ENCODE measurements at regions not wholly inside any gene's neighbourhood (a gene's known extent, or its start where the extent isn't known, plus 50 kb on each side); places are given as distances from the start of the nearest gene placed in this dataset.

DNA sequence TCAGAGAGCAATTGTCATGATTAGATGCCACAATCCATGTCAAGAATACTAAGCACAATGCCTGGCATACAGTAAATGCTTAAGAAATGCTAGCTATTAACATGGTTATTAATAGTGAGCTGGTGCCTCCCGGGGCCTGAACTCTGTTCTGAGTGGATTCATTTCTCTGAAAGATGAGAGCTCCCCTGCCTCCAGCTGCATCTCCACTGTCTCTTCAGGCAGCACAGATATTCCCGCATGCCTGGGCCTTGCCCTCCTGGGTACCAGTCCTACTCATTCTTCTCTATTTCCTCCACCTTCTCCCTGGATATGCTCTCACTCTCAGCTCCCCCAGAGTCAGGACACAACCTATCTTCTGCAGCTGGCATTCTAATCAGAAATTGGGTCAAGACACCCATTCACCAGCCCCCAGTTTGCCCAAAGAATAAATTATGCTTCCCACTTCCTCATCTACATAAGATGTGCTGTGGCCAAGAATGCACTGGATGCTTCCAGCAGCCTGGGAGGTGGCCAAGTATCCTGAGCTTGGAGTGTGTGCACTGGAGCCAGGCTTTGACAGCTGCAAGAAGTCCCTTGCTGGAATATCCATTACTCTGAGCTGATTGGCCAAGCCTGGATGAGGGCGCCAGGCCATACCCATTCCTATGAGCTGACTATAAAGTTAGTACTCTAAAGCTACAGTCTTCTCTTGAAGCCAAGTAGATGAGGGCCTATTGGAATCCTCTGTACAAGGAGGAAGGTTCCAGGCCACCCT, 669.0 kb downstream of the ACTL7B start:
- TF ChIP-seq, protein P1, sequence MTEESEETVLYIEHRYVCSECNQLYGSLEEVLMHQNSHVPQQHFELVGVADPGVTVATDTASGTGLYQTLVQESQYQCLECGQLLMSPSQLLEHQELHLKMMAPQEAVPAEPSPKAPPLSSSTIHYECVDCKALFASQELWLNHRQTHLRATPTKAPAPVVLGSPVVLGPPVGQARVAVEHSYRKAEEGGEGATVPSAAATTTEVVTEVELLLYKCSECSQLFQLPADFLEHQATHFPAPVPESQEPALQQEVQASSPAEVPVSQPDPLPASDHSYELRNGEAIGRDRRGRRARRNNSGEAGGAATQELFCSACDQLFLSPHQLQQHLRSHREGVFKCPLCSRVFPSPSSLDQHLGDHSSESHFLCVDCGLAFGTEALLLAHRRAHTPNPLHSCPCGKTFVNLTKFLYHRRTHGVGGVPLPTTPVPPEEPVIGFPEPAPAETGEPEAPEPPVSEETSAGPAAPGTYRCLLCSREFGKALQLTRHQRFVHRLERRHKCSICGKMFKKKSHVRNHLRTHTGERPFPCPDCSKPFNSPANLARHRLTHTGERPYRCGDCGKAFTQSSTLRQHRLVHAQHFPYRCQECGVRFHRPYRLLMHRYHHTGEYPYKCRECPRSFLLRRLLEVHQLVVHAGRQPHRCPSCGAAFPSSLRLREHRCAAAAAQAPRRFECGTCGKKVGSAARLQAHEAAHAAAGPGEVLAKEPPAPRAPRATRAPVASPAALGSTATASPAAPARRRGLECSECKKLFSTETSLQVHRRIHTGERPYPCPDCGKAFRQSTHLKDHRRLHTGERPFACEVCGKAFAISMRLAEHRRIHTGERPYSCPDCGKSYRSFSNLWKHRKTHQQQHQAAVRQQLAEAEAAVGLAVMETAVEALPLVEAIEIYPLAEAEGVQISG (CRISPR knock-in tag; IDR thresholded peaks at IDR 0.05) = no peak
- TF ChIP-seq ZSCAN29 (CRISPR knock-in tag; conservative IDR thresholded peaks at IDR 0.05) (no peak), ARNT2 (CRISPR knock-in tag; IDR thresholded peaks at IDR 0.05; ENCODE audit: low read depth) (no peak)

Data from HepG2 (cell line).